Mesendoderm (in vitro differentiated cells): ENCODE measurements at regions not wholly inside any gene's neighbourhood (a gene's known extent, or its start where the extent isn't known, plus 50 kb on each side); places are given as distances from the start of the nearest gene placed in this dataset.

Source experiments
- DNase-seq: peaks from one replicate; pipeline ENCODE4 v3.0.0; 2013
- H2AK5ac ChIP-seq: 2 replicates; pipeline ENCODE4 v1.6.1; 2013; ENCODE audit warnings: low read length, inconsistent platforms
- H2BK120ac ChIP-seq: 2 replicates; pipeline ENCODE4 v1.6.1; 2013; ENCODE audit warnings: low read depth, mild to moderate bottlenecking, low read length, moderate library complexity, mixed read lengths
- H2BK15ac ChIP-seq: replicated peaks from 2 replicates; pipeline ENCODE4 v1.6.1; 2013; ENCODE audit warnings: low read depth, mild to moderate bottlenecking, moderate library complexity
- H2BK5ac ChIP-seq: 2 replicates; pipeline ENCODE4 v1.6.1; 2013; ENCODE audit warnings: low read length, inconsistent platforms
- H3K18ac ChIP-seq: 2 replicates; pipeline ENCODE4 v1.6.1; 2013; ENCODE audit warnings: mild to moderate bottlenecking, low read length, mixed read lengths
- H3K23ac ChIP-seq: one replicate; pipeline ENCODE4 v1.6.1; 2013; ENCODE audit warnings: low read length
- H3K27ac ChIP-seq: 2 replicates; pipeline ENCODE4 v1.5.1; 2013; ENCODE audit warnings: low read depth, mild to moderate bottlenecking, inconsistent platforms, low read length, moderate library complexity
- H3K27me3 ChIP-seq: 2 replicates; pipeline ENCODE4 v1.6.1; 2013; ENCODE audit warnings: low read length, control low read depth, mild to moderate bottlenecking, inconsistent platforms; ENCODE audit not compliant: insufficient read depth, poor library complexity
- H3K36me3 ChIP-seq: 2 replicates; pipeline ENCODE4 v1.6.1; 2013; ENCODE audit warnings: low read length, inconsistent platforms; ENCODE audit not compliant: control insufficient read depth, insufficient read depth
- H3K4ac ChIP-seq: one replicate; pipeline ENCODE4 v1.6.1; 2013; ENCODE audit warnings: low read depth, mild to moderate bottlenecking, low read length, moderate library complexity
- H3K4me1 ChIP-seq: 2 replicates; pipeline ENCODE4 v1.6.1; 2013; ENCODE audit warnings: low read depth, low read length, inconsistent platforms; ENCODE audit not compliant: control insufficient read depth
- H3K4me2 ChIP-seq: 2 replicates; pipeline ENCODE4 v1.6.1; 2013; ENCODE audit warnings: low read length
- H3K4me3 ChIP-seq: 2 replicates; pipeline ENCODE4 v1.5.1; 2013; ENCODE audit warnings: mild to moderate bottlenecking, low read length
- H3K56ac ChIP-seq: one replicate; pipeline ENCODE4 v1.6.1; 2013; ENCODE audit warnings: low read length
- H3K79me1 ChIP-seq: 2 replicates; pipeline ENCODE4 v1.6.1; 2013; ENCODE audit warnings: low read length, inconsistent platforms
- H3K79me2 ChIP-seq: 2 replicates; pipeline ENCODE4 v1.6.1; 2013; ENCODE audit warnings: mild to moderate bottlenecking, low read length; ENCODE audit not compliant: control insufficient read depth, insufficient read depth
- H3K9ac ChIP-seq: 2 replicates; pipeline ENCODE4 v1.6.1; 2013; ENCODE audit warnings: low read length, inconsistent platforms
- H4K5ac ChIP-seq: one replicate; pipeline ENCODE4 v1.6.1; 2013; ENCODE audit warnings: low read length
- H4K8ac ChIP-seq: one replicate; pipeline ENCODE4 v1.6.1; 2013; ENCODE audit warnings: low read depth, mild to moderate bottlenecking, control low read depth, low read length, moderate library complexity
- WGBS: extraction: QIAGEN DNeasy Blood & Tissue Kit; methylation state at CpG from one replicate; pipeline ENCODE4 v1.1.7; 2013; ENCODE audit warnings: low lambda C conversion rate, missing lambda C conversion rate; ENCODE audit not compliant: insufficient coverage; ENCODE audit errors: extremely low coverage; 5-methylcytosine and 5-hydroxymethylcytosine counted together

GRCh38 chr11:69972351-69972802 lies 105.7 kb upstream of the ANO1 start:
- H2BK5ac ChIP-seq = no peak overlapping the region
- no peak overlapping the region for H3K56ac ChIP-seq
- H3K9ac ChIP-seq = no peak overlapping the region
- no peaks in the 10 kb centered on the region for H3K36me3 ChIP-seq
- H3K27ac ChIP-seq = no peak overlapping the region
- H3K18ac ChIP-seq = no peak overlapping the region
- no peak overlapping the region for H2AK5ac ChIP-seq
- H3K79me2 ChIP-seq = no peaks in the 10 kb centered on the region
- H3K27me3 ChIP-seq = no peaks in the 10 kb centered on the region
- no peaks in the 10 kb centered on the region for H3K4me1 ChIP-seq
- no peak overlapping the region for H3K23ac ChIP-seq
- H4K5ac ChIP-seq = no peak overlapping the region
- WGBS = no CpG with 5 or more reads among the region's 15 CpGs
- no peak overlapping the region for H2BK120ac ChIP-seq
- no peak overlapping the region for H3K4me3 ChIP-seq
- no peak overlapping the region for H3K4ac ChIP-seq
- DNase-seq = no peak
- H3K4me2 ChIP-seq = no peak overlapping the region
- no peak overlapping the region for H2BK15ac ChIP-seq
- no peaks in the 10 kb centered on the region for H3K79me1 ChIP-seq
- H4K8ac ChIP-seq = no peak overlapping the region

- Histone ChIP-seq H2BK5ac (no peak overlapping the region), H2BK15ac (no peak overlapping the region), H3K18ac (no peak overlapping the region), H3K36me3 (no peaks in the 10 kb centered on the region), H3K23ac (no peak overlapping the region), H3K27ac (no peak overlapping the region), H3K56ac (no peak overlapping the region), H2AK5ac (no peak overlapping the region), H2BK120ac (no peak overlapping the region), H3K79me1 (no peaks in the 10 kb centered on the region), H3K9ac (no peak overlapping the region), H3K4ac (no peak overlapping the region), H3K4me1 (no peaks in the 10 kb centered on the region), H3K27me3 (no peaks in the 10 kb centered on the region), H3K4me2 (no peak overlapping the region), H4K8ac (no peak overlapping the region), H4K5ac (no peak overlapping the region), H3K4me3 (no peak overlapping the region), H3K79me2 (no peaks in the 10 kb centered on the region)
- no peak for DNase-seq
- no CpG with 5 or more reads among the region's 4 CpGs for WGBS
Observed at GRCh38 chr11:69974528-69974927, 103.6 kb upstream of the ANO1 start.

DNA sequence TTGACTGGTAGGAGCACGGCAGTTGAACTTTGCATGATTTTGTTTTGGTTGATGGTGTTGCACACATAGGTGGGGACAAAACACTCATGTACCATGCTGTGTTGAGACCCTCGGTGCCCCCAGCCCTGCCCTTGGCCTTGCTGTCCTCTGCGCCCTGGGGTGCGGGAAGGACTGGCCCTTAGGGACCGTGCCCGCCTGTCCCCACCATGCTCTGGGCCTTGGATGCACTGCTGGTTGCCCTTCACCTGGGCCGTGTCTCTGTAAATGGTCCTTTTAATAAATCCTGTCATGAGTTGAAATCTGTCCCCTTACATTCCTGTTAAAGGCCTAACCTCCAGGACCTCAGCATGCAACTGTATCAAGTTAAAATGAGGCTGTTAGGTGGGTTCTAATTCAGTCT lies 102.3 kb upstream of the ANO1 start:
- H3K4me1 ChIP-seq = no peaks in the 10 kb centered on the region
- no CpG with 5 or more reads among the region's 7 CpGs for WGBS
- H3K18ac ChIP-seq = no peak overlapping the region
- H2BK15ac ChIP-seq = no peak overlapping the region
- no peaks in the 10 kb centered on the region for H3K36me3 ChIP-seq
- H3K4ac ChIP-seq = no peak overlapping the region
- no peak for DNase-seq
- H3K79me2 ChIP-seq = no peaks in the 10 kb centered on the region
- H3K4me2 ChIP-seq = no peak overlapping the region
- no peak overlapping the region for H4K5ac ChIP-seq
- no peak overlapping the region for H2BK5ac ChIP-seq
- no peak overlapping the region for H2AK5ac ChIP-seq
- H3K4me3 ChIP-seq = no peak overlapping the region
- H3K9ac ChIP-seq = no peak overlapping the region
- no peak overlapping the region for H3K27ac ChIP-seq
- no peak overlapping the region for H4K8ac ChIP-seq
- H3K56ac ChIP-seq = no peak overlapping the region
- H3K27me3 ChIP-seq = no peaks in the 10 kb centered on the region
- no peak overlapping the region for H2BK120ac ChIP-seq
- no peak overlapping the region for H3K23ac ChIP-seq
- H3K79me1 ChIP-seq = no peaks in the 10 kb centered on the region

DNA sequence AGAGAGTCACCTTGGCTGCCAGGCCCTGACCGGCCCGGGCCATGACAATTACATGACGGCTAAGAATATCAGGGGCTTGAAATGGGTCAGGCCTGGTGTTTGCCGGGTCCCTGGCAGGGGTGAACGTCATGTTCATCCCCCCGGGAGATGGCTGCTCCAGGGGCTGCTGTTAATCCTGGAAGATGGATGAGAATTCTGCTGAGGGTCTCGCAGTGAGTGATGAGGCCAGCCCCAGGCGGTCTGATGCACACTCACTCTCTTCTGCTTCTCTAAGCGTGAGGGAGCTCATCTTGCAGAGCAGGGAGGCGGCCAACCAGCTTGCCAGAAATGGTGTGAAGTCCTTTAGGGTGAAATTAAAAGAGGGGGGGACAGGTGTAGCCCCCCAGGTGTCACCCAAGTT lies 101.3 kb upstream of the ANO1 start:
- no peak overlapping the region for H3K27ac ChIP-seq
- no peak overlapping the region for H4K8ac ChIP-seq
- H3K4me2 ChIP-seq = no peak overlapping the region
- H2BK5ac ChIP-seq = no peak overlapping the region
- no peak overlapping the region for H3K56ac ChIP-seq
- H2AK5ac ChIP-seq = no peak overlapping the region
- H2BK120ac ChIP-seq = no peak overlapping the region
- no peaks in the 10 kb centered on the region for H3K4me1 ChIP-seq
- no peaks in the 10 kb centered on the region for H3K79me1 ChIP-seq
- H3K18ac ChIP-seq = no peak overlapping the region
- H3K36me3 ChIP-seq = no peaks in the 10 kb centered on the region
- DNase-seq = no peak
- no peaks in the 10 kb centered on the region for H3K79me2 ChIP-seq
- WGBS = no CpG with 5 or more reads among the region's 10 CpGs
- H3K23ac ChIP-seq = no peak overlapping the region
- H3K9ac ChIP-seq = no peak overlapping the region
- no peak overlapping the region for H4K5ac ChIP-seq
- H2BK15ac ChIP-seq = no peak overlapping the region
- H3K4ac ChIP-seq = no peak overlapping the region
- H3K27me3 ChIP-seq = no peaks in the 10 kb centered on the region
- H3K4me3 ChIP-seq = no peak overlapping the region

DNA sequence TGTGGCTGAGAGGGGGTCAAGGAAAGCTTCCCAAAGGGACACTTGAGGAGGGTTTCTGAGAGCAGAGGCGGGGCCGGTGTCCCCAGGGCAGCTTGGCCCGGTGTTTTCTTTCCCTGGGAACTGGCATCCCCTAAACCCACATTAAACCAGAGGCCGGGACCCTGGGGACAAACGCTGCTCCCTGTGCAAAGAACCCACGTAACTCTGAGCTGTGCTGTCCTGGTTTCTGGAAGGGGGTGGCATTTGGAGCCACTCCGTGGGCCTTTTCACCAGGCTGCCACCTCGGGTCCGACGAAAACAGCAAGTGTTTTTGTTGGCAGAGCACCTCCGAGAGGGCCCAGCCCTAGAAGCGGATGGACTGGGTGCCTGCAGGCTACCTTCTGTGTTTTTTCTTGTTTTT lies 100.2 kb upstream of the ANO1 start:
- no peak overlapping the region for H3K23ac ChIP-seq
- H4K5ac ChIP-seq = no peak overlapping the region
- H3K27me3 ChIP-seq = no peaks in the 10 kb centered on the region
- no peak overlapping the region for H3K18ac ChIP-seq
- no peak overlapping the region for H3K9ac ChIP-seq
- no peaks in the 10 kb centered on the region for H3K79me2 ChIP-seq
- H2BK5ac ChIP-seq = no peak overlapping the region
- no peak overlapping the region for H2BK15ac ChIP-seq
- no peaks in the 10 kb centered on the region for H3K4me1 ChIP-seq
- H3K36me3 ChIP-seq = no peaks in the 10 kb centered on the region
- H3K56ac ChIP-seq = no peak overlapping the region
- H2AK5ac ChIP-seq = no peak overlapping the region
- no peaks in the 10 kb centered on the region for H3K79me1 ChIP-seq
- H3K4ac ChIP-seq = no peak overlapping the region
- DNase-seq = no peak
- H3K4me3 ChIP-seq = no peak overlapping the region
- no peak overlapping the region for H2BK120ac ChIP-seq
- WGBS = no CpG with 5 or more reads among the region's 12 CpGs
- no peak overlapping the region for H3K4me2 ChIP-seq
- no peak overlapping the region for H4K8ac ChIP-seq
- H3K27ac ChIP-seq = no peak overlapping the region

DNA sequence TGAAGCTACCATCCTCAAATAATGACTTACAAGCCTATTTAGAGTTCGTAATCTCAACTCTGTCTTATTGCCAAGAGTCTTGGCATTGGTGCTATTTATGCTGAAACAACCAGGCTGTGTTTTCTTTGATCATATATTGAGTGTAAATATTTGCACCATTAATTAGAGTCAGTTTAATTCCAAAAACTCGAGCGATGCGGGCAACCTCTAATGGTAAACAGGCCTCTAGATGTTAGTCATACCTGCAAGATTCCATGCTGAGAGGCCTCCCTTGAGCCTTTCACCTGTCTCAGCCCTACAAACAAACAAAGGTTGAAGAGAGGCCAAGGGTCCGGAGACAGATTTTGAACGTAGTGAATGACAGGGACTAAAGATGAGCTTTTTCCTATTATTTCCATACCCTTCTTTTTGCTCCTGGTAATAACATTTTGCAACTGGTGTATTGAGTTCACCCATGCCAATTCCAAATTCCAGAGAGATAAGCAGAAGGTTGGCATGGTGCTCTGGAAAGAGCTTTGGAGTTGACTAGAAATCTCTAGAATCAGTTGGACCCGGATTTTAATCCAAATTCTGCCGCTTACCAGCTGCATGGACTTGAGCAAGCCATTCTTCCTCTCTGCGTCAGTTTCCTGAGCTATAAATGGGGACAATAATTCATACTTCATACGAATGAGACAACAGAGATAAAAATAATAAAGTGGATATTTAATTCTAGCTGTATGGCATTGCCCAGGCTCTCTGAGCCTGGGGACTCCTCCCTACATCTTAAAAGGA lies 99.1 kb upstream of the ANO1 start:
- Histone ChIP-seq H3K27me3 (no peaks in the 10 kb centered on the region), H3K4me1 (no peaks in the 10 kb centered on the region), H2BK5ac (no peak overlapping the region), H2BK120ac (no peak overlapping the region), H2BK15ac (no peak overlapping the region), H3K4me3 (no peak overlapping the region), H3K4me2 (no peak overlapping the region), H3K56ac (no peak overlapping the region), H3K18ac (no peak overlapping the region), H2AK5ac (no peak overlapping the region), H3K4ac (no peak overlapping the region), H3K27ac (no peak overlapping the region), H3K36me3 (no peaks in the 10 kb centered on the region), H3K79me2 (no peaks in the 10 kb centered on the region), H3K79me1 (no peaks in the 10 kb centered on the region), H4K8ac (no peak overlapping the region), H3K9ac (no peak overlapping the region), H4K5ac (no peak overlapping the region), H3K23ac (no peak overlapping the region)
- WGBS = no CpG with 5 or more reads among the region's 10 CpGs
- no peak for DNase-seq
